WERI-Rb-1 (cell line): ENCODE measurements at regions not wholly inside any gene's neighbourhood (a gene's known extent, or its start where the extent isn't known, plus 50 kb on each side); places are given as distances from the start of the nearest gene placed in this dataset.

ENCODE experiments used
- DNase-seq: peaks from one replicate; pipeline ENCODE4 v3.0.0-alpha.2; 2020
- H3K27ac ChIP-seq: fragments of 250-450 bp; sonication (Bioruptor Pico); 2 replicates; pipeline ENCODE4 v1.5.1; 2020; ENCODE audit warnings: mild to moderate bottlenecking, moderate library complexity
- H3K27me3 ChIP-seq: fragments of 250-450 bp; sonication (Bioruptor Pico); 2 replicates; pipeline ENCODE4 v1.5.1; 2021; ENCODE audit warnings: mild to moderate bottlenecking, low read depth, moderate library complexity; ENCODE audit not compliant: insufficient read depth, severe bottlenecking
- H3K36me3 ChIP-seq: fragments of 250-450 bp; sonication (Bioruptor Pico); 2 replicates; pipeline ENCODE4 v1.5.1; 2020; ENCODE audit warnings: mild to moderate bottlenecking, moderate library complexity
- H3K4me3 ChIP-seq: 2 replicates; pipeline ENCODE4 v1.5.1; 2011; ENCODE audit warnings: low read depth, mild to moderate bottlenecking, control low read depth, low read length
- H3K9me3 ChIP-seq: fragments of 250-450 bp; sonication (Bioruptor Pico); 2 replicates; pipeline ENCODE4 v1.5.1; 2021; ENCODE audit warnings: mild to moderate bottlenecking, moderate library complexity; ENCODE audit not compliant: severe bottlenecking
- CTCF ChIP-seq: IDR thresholded peaks from 2 replicates; pipeline ENCODE4 v1.5.1; 2011; ENCODE audit warnings: low read depth, mild to moderate bottlenecking, control low read depth, inconsistent platforms, low read length

- no peaks in the 10 kb centered on the region for H3K27me3 ChIP-seq
- H3K9me3 ChIP-seq, result no peaks in the 10 kb centered on the region
- no peaks in the 10 kb centered on the region for H3K36me3 ChIP-seq
- no peak overlapping the region for H3K27ac ChIP-seq
- no peak for DNase-seq
- TF ChIP-seq CTCF, result no peak
- H3K4me3 ChIP-seq, result no peak overlapping the region
Observed at GRCh38 chr13:57409656-57410055, 221.9 kb upstream of the PCDH17 start.

GRCh38 chr13:57418067-57418677 is 213.4 kb upstream of the PCDH17 start:
- no peak overlapping the region for H3K4me3 ChIP-seq

GRCh38 chr13:57424379-57424778 is 207.2 kb upstream of the PCDH17 start:
- H3K27me3 ChIP-seq, result no peaks in the 10 kb centered on the region
- no peak for DNase-seq
- TF ChIP-seq CTCF, result no peak
- no peak overlapping the region for H3K4me3 ChIP-seq
- H3K27ac ChIP-seq, result no peak overlapping the region
- H3K9me3 ChIP-seq, result no peaks in the 10 kb centered on the region
- H3K36me3 ChIP-seq, result no peaks in the 10 kb centered on the region

More at GRCh38 chr13:57418067-57418677, 213.4 kb upstream of the PCDH17 start:
- no peak for TF ChIP-seq CTCF
- no peak for DNase-seq
- Histone ChIP-seq H3K9me3 (no peaks in the 10 kb centered on the region), H3K36me3 (no peaks in the 10 kb centered on the region), H3K27ac (no peak overlapping the region), H3K27me3 (no peaks in the 10 kb centered on the region)

GRCh38 chr13:57425531-57425930 is 206.0 kb upstream of the PCDH17 start:
- Histone ChIP-seq H3K27ac (no peak overlapping the region), H3K9me3 (no peaks in the 10 kb centered on the region), H3K27me3 (no peaks in the 10 kb centered on the region), H3K36me3 (no peaks in the 10 kb centered on the region), H3K4me3 (no peak overlapping the region)
- TF ChIP-seq CTCF, result no peak
- no peak for DNase-seq

- TF ChIP-seq CTCF, result no peak
- H3K9me3 ChIP-seq, result no peaks in the 10 kb centered on the region
- no peak for DNase-seq
- no peaks in the 10 kb centered on the region for H3K27me3 ChIP-seq
- no peaks in the 10 kb centered on the region for H3K36me3 ChIP-seq
- H3K4me3 ChIP-seq, result no peak overlapping the region
- H3K27ac ChIP-seq, result no peak overlapping the region
Observed at GRCh38 chr13:57437587-57437986, 194.0 kb upstream of the PCDH17 start.

- H3K4me3 ChIP-seq, result no peak overlapping the region
- TF ChIP-seq CTCF, result no peak
Observed at GRCh38 chr13:57438072-57438471, 193.5 kb upstream of the PCDH17 start.

More at GRCh38 chr13:57438072-57438471, 193.5 kb upstream of the PCDH17 start:
- no peak for DNase-seq
- no peak overlapping the region for H3K27ac ChIP-seq
- H3K9me3 ChIP-seq, result no peaks in the 10 kb centered on the region
- no peaks in the 10 kb centered on the region for H3K27me3 ChIP-seq
- no peaks in the 10 kb centered on the region for H3K36me3 ChIP-seq
